WTC11 (cell line): ENCODE measurements at regions not wholly inside any gene's neighbourhood (a gene's known extent, or its start where the extent isn't known, plus 50 kb on each side); places are given as distances from the start of the nearest gene placed in this dataset.

ENCODE experiments used
- ATAC-seq: fragments of 200-7000 bp; cut with Tn5 transposase; 2 replicates; pipeline ENCODE4 v1.10.0; 2021; ENCODE audit warnings: mild to moderate bottlenecking, moderate library complexity
- CTCF ChIA-PET: fragments of 300-600 bp; sonication (Branson Sonifier 250); formaldehyde crosslinking; loops from one replicate; lab custom pipeline; 2021; ENCODE audit warnings: antibody characterized with exemption; lab: Charles Lee
- POLR2A ChIA-PET: fragments of 350-600 bp; sonication (Branson Sonifier 250); formaldehyde crosslinking; loops from one replicate; lab custom pipeline; 2021; ENCODE audit warnings: antibody characterized with exemption; lab: Charles Lee
- DNase-seq: peaks from one replicate; pipeline ENCODE4 v3.0.0; 2021; ENCODE audit warnings: low spot score
- H3K27ac Mint-ChIP-seq: 2 replicates; pipeline ENCODE4 v1.8.0; 2021; ENCODE audit warnings: mixed read lengths
- H3K27me3 Mint-ChIP-seq: 2 replicates; pipeline ENCODE4 v1.8.0; 2021; ENCODE audit warnings: low read depth, mild to moderate bottlenecking, moderate library complexity, mixed read lengths
- H3K36me3 Mint-ChIP-seq: 2 replicates; pipeline ENCODE4 v1.8.0; 2021; ENCODE audit warnings: mixed read lengths
- H3K4me1 Mint-ChIP-seq: 2 replicates; pipeline ENCODE4 v1.8.0; 2022; ENCODE audit warnings: mixed read lengths
- H3K4me3 Mint-ChIP-seq: 2 replicates; pipeline ENCODE4 v1.8.0; 2021; ENCODE audit warnings: mild to moderate bottlenecking, moderate library complexity, mixed read lengths
- H3K9me3 Mint-ChIP-seq: 2 replicates; pipeline ENCODE4 v1.8.0; 2021; ENCODE audit warnings: mixed read lengths
- CDX4 ChIP-seq: fragments of 250-450 bp; sonication (Bioruptor Pico); IDR thresholded peaks from 2 replicates; pipeline ENCODE4 v1.9.0; 2021; ENCODE audit warnings: moderate library complexity, mild to moderate bottlenecking, inconsistent platforms, borderline replicate concordance
- ESRRA ChIP-seq: sonication (generic); formaldehyde crosslinking; IDR thresholded peaks from 2 replicates; pipeline ENCODE4 v1.8.1; 2022; ENCODE audit warnings: mild to moderate bottlenecking, missing genetic modification reagents, borderline replicate concordance
- ETV6 ChIP-seq: sonication (generic); formaldehyde crosslinking; IDR thresholded peaks from 2 replicates; pipeline ENCODE4 v1.8.1; 2022; ENCODE audit warnings: mild to moderate bottlenecking, missing genetic modification reagents
- FOXJ3 ChIP-seq: sonication (generic); formaldehyde crosslinking; IDR thresholded peaks from 2 replicates; pipeline ENCODE4 v1.9.0; 2021; ENCODE audit warnings: missing genetic modification reagents, mild to moderate bottlenecking, borderline replicate concordance
- FOXP4 ChIP-seq: sonication (generic); formaldehyde crosslinking; IDR thresholded peaks from 2 replicates; pipeline ENCODE4 v1.8.0; 2022; ENCODE audit warnings: mild to moderate bottlenecking, missing genetic modification reagents
- GRHL2 ChIP-seq: fragments of 250-450 bp; sonication (Bioruptor Pico); IDR thresholded peaks from 2 replicates; pipeline ENCODE4 v1.8.0; 2022; ENCODE audit warnings: mild to moderate bottlenecking, moderate library complexity; ENCODE audit not compliant: insufficient replicate concordance, severe bottlenecking
- GTF2I ChIP-seq: fragments of 250-450 bp; sonication (Bioruptor Pico); conservative IDR thresholded peaks from 2 replicates; pipeline ENCODE4 v1.4.0; 2021; ENCODE audit warnings: mild to moderate bottlenecking
- PRRX2 ChIP-seq: fragments of 250-450 bp; sonication (Bioruptor Pico); IDR thresholded peaks from 2 replicates; pipeline ENCODE4 v1.8.0; 2021; ENCODE audit warnings: mild to moderate bottlenecking
- STAT6 ChIP-seq: sonication (generic); formaldehyde crosslinking; conservative IDR thresholded peaks from 2 replicates; pipeline ENCODE4 v1.8.1; 2023; ENCODE audit warnings: mild to moderate bottlenecking, low read depth, missing genetic modification reagents, moderate library complexity
- TCF7 ChIP-seq: sonication (generic); formaldehyde crosslinking; IDR thresholded peaks from 2 replicates; pipeline ENCODE4 v1.8.0; 2022; ENCODE audit warnings: mild to moderate bottlenecking, low read depth, missing genetic modification reagents, moderate library complexity
- TEAD1 ChIP-seq: sonication (generic); formaldehyde crosslinking; IDR thresholded peaks from 2 replicates; pipeline ENCODE4 v1.8.0; 2022; ENCODE audit warnings: mild to moderate bottlenecking, missing genetic modification reagents
- TEAD4 ChIP-seq: sonication (generic); formaldehyde crosslinking; IDR thresholded peaks from 2 replicates; pipeline ENCODE4 v1.8.0; 2022; ENCODE audit warnings: mild to moderate bottlenecking, missing genetic modification reagents
- USF2 ChIP-seq: sonication (generic); formaldehyde crosslinking; IDR thresholded peaks from 2 replicates; pipeline ENCODE4 v1.8.1; 2023; ENCODE audit warnings: mild to moderate bottlenecking, missing genetic modification reagents, moderate library complexity
- ZBTB21 ChIP-seq: sonication (generic); formaldehyde crosslinking; IDR thresholded peaks from 2 replicates; pipeline ENCODE4 v1.8.1; 2023; ENCODE audit warnings: mild to moderate bottlenecking, missing genetic modification reagents, borderline replicate concordance
- ZNF263 ChIP-seq: sonication (generic); formaldehyde crosslinking; IDR thresholded peaks from 2 replicates; pipeline ENCODE4 v1.8.1; 2022; ENCODE audit warnings: low read depth, mild to moderate bottlenecking, moderate library complexity, missing genetic modification reagents
- ZNF423 ChIP-seq: fragments of 250-450 bp; sonication (Bioruptor Pico); IDR thresholded peaks from 2 replicates; pipeline ENCODE4 v2.1.2; 2022; ENCODE audit warnings: mild to moderate bottlenecking, moderate library complexity

- TF ChIP-seq USF2 (CRISPR knock-in tag), result no peak
- no peak for TF ChIP-seq GTF2I (CRISPR knock-in tag)
- TF ChIP-seq PRRX2 (CRISPR knock-in tag), result no peak
These were observed 129.4 kb upstream of the PARP11 start (continued) for GRCh38 chr12:4002601-4003000.

- H3K4me1 Mint-ChIP-seq, result peaks cover 26% of the 10 kb centered on the region
- no peak for ATAC-seq
- no peak overlapping the region for H3K4me3 Mint-ChIP-seq
- H3K27me3 Mint-ChIP-seq, result peaks cover 14% of the 10 kb centered on the region
- TF ChIP-seq TEAD1 (CRISPR knock-in tag), result no peak
- no peak for TF ChIP-seq ZNF423
- TF ChIP-seq, all 79 proteins: peak for 0
- POLR2A ChIA-PET, result no interaction called here
- no peak for DNase-seq
- H3K27ac Mint-ChIP-seq, result no peak overlapping the region
- peaks cover 18% of the 10 kb centered on the region for H3K36me3 Mint-ChIP-seq
- peaks cover 26% of the 10 kb centered on the region for H3K9me3 Mint-ChIP-seq
- CTCF ChIA-PET, result interaction anchor here (1.9 to 4.6 kb wide), 2 partner anchors 36 to 275 kb away, joined by 6 to 36 read pairs; no protein-coding TSS in a partner anchor
These were observed 128.6 kb upstream of the PARP11 start for GRCh38 chr12:4001841-4002240.

GRCh38 chr12:4001031-4001430, 127.8 kb upstream of the PARP11 start:
- POLR2A ChIA-PET, result interaction anchor here (1.1 kb wide), 1 partner anchor 30 kb away, joined by 3 read pairs; no protein-coding TSS in a partner anchor
- peaks cover 26% of the 10 kb centered on the region for H3K9me3 Mint-ChIP-seq
- CTCF ChIA-PET, result interaction anchor here (1.1 to 4.6 kb wide), 3 partner anchors 37 to 276 kb away, joined by 3 to 36 read pairs (median 6); no protein-coding TSS in a partner anchor
- no peak overlapping the region for H3K4me3 Mint-ChIP-seq
- H3K36me3 Mint-ChIP-seq, result peaks cover 18% of the 10 kb centered on the region
- DNase-seq, result no peak
- ATAC-seq, result no peak
- no peak overlapping the region for H3K27ac Mint-ChIP-seq
- peaks cover 14% of the 10 kb centered on the region for H3K27me3 Mint-ChIP-seq
- TF ChIP-seq FOXJ3 (CRISPR knock-in tag), result no peak
- TF ChIP-seq STAT6 (CRISPR knock-in tag), result no peak
- TF ChIP-seq CDX4 (CRISPR knock-in tag), result no peak
- TF ChIP-seq GRHL2 (CRISPR knock-in tag), result no peak
- no peak for TF ChIP-seq ZNF263 (CRISPR knock-in tag)
- no peak for TF ChIP-seq TEAD4 (CRISPR knock-in tag)
- no peak for TF ChIP-seq FOXP4 (CRISPR knock-in tag)
- TF ChIP-seq ESRRA (CRISPR knock-in tag), result no peak
- no peak for TF ChIP-seq TCF7 (CRISPR knock-in tag)
- TF ChIP-seq ZBTB21, result no peak
- TF ChIP-seq ETV6 (CRISPR knock-in tag), result no peak
- H3K4me1 Mint-ChIP-seq, result peaks cover 33% of the 10 kb centered on the region
